ENCODE measurements at regions not wholly inside any gene's neighbourhood (a gene's known extent, or its start where the extent isn't known, plus 50 kb on each side); places are given as distances from the start of the nearest gene placed in this dataset.

- TF ChIP-seq CTCF (IDR thresholded peaks at IDR 0.05 in 8 of 11, conservative IDR thresholded peaks at IDR 0.05 in 3 of 11), result no peak
- TF ChIP-seq POLR2AphosphoS5 (IDR thresholded peaks at IDR 0.05), result no peak
These were observed 232.9 kb upstream of the GPR149 start for GRCh38 chr3:154662851-154663250.

All from spleen (tissue), 7 donors.